NOMO-1 (cell line): ENCODE measurements at regions not wholly inside any gene's neighbourhood (a gene's known extent, or its start where the extent isn't known, plus 50 kb on each side); places are given as distances from the start of the nearest gene placed in this dataset.
"Not testable (repeated sequence)": the region's sequence is repeated elsewhere in the genome, so short reads cannot be mapped to it uniquely, and the experiment has no call there.

ENCODE experiments used
- DNase-seq, 2 experiments: peaks; one replicate each; lab custom pipeline; 2025; ENCODE audit not compliant: unreplicated experiment in 2 of 2; lab: John Stamatoyannopoulos, UW

DNA sequence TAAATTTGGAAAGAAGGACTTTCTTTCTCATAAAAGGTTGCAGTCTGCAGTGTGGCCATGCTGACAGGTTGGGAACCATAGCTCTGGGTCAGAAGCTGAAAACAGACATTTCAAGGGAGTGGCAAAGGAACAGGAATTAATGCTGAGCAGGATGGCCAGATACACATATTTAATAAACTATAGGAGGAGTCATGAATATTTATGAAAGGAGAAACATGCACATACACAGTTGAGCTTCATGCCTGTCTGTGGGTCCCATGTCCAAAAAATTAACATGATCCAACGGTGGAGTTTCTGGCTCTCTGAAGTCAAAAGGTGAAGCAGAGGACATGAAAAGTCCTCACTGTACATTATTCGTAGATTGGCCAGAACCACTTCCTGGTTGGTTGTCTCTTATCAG is 2556.0 kb downstream of the PCDH9 start:
- DNase-seq = no peak

DNA sequence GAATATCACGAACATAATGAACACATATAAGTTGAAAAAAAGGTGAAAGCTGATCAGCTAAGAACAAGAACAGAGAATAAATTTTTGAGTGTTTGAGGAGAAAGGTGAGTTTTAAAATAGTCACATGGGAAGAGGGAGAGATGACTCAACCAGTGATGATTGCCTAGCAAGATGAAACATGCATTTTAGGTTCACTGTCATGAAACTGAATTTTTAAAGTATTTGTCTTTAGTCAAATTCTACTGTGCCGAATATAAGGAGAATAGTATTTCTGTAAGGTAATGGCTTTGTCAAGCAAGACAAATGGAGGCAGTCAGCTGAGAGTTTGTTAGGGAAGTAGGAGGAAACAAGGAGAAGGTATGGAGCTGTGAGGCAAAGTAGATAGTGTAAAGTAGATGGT is 2557.4 kb downstream of the PCDH9 start:
- DNase-seq = no peak

GRCh38 chr13:64662887-64663593 is 2567.1 kb downstream of the PCDH9 start:
- no peak for DNase-seq

- no peak for DNase-seq
These were observed 2581.8 kb downstream of the PCDH9 start for GRCh38 chr13:64648293-64648692.

- DNase-seq = no peak
These were observed 2587.1 kb downstream of the PCDH9 start for GRCh38 chr13:64643066-64643465.

DNA sequence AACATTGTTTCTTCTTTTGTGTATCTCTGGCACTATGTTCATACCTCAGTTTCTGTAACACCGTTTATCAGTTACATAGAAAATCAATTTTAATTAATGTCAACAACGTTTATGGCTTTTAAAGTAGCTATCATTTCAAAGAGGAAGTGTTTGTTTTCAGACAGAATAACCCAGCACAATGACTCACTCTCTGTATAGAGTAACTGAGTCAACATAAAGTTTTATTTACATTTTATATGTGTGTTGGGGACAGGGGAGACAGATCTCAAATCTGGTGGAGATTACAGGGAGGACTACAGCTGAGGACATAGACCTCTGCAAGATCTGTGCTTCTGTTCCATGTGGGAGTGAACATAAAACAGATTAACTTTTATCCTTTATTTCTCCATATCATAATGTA is 2590.1 kb downstream of the PCDH9 start:
- DNase-seq = no peak

DNA sequence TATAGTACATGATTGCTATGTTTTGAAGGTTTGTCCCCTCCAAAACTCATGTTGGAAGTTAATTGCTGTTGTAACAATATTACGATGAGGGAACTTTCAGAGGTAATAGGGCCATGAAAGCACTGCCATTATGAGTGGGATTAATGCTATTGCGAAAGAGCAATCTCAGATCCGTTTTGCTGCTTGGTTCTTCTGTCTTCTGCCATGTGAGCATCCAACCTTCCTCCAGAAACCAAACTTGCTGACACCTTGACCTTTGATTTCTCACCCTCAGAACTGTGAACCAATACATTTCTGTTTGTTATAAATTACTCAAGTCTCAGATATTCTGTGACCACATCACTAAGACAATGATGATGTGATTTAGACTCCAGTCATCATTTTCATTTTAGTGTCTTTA is 2590.9 kb downstream of the PCDH9 start:
- no peak for DNase-seq

GRCh38 chr13:64633948-64634347 is 2596.2 kb downstream of the PCDH9 start:
- no peak for DNase-seq

DNA sequence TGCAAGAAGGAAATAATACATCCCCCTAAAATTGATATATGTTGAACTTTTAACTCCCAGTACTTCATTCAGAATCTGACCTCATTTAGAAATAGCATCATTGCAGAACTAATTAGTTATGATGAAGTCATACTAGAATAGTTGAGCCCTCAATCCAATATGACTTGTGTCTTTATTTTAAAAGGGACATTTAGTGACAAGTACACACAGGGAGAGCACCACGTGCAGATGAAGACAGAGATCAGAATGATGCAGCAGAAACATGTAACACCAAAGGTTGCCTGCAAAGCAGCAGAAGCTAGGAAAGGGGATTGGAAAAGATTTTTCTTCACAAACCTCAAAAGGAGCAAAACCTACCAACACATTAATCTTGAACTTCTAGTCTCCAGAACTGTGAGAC is 2602.5 kb downstream of the PCDH9 start:
- no peak for DNase-seq

- no peak for DNase-seq
These were observed 2604.0 kb downstream of the PCDH9 start for GRCh38 chr13:64626105-64626504.

DNA sequence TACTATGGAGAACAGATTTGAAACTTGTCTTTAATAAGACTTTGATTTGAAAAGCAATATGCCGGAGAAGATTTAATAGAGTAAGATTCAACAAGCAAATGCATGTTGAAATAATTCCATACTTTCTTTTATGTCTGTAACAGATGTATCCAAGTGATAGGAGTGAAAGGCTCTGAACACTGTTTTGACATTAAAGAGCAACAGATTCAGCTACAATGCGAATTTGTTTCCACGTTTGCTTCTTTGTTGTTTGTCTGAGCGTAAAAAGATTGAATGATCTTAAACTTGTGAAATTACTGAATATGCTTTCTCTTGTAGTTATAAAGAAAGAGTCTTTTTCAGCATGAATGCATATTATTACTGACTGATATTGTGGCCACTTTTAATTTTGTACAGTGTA is 2612.9 kb downstream of the PCDH9 start:
- no peak for DNase-seq

- no peak for DNase-seq
These were observed 2638.2 kb downstream of the PCDH9 start for GRCh38 chr13:64591971-64592370.

DNA sequence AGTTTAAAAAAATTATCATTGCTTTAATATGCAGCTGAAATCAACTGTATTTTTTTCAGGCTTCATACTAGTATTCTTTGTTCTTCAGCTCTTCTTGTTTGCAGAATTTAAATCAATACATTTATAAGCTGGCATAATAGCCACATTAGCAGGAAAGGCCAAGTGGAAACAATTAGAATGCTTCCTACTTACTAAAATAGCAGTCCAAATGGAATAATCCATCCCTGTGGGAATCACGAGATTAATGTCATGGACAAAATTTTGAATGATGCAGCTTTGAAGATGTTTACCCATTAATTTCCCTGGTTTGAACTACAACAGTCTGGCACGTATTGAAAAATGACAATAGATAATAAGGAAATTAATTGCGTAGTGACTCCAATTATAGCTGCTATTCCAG is 2650.8 kb downstream of the PCDH9 start:
- no peak for DNase-seq

DNA sequence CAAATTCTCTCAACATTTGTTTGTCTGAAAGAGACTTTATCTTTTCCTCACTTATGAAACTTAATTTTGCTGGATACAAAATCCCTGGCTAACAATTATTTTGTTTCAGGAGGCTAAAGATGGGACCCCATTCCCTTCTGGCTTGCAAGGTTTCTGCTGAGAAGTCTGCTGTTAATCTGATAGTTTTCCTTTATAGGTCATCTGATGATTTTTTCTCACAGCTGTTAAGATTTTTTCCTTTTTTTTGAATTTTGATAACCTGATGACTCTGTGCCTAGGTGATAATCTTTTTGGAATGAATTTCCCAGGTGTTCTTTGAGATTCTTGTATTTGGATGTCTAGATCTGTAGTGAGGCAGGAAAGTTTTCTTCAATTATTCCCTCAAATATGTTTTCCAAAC is 2661.4 kb downstream of the PCDH9 start:
- no peak for DNase-seq

DNA sequence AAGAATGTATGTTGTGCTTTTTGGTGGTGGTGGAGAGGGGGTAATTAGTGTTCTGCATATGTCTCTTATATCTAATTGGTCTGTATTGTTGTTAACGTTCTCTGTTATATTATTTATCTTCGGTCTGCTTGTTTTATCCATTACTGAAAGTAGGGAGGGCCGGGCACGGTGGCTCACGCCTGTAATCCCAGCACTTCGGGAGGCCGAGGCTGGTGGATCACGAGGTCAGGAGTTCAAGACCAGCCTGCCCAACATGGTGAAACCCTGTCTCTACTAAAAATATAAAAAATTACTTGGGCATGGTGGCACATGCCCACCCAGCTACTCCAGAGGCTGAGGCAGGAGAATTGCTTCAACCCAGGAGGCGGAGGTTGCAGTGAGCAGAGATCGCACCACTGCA is 2672.1 kb downstream of the PCDH9 start:
- DNase-seq = not testable (repeated sequence)

GRCh38 chr13:64556376-64556775 is 2673.8 kb downstream of the PCDH9 start:
- DNase-seq = no peak

GRCh38 chr13:64553411-64554129 is 2676.6 kb downstream of the PCDH9 start:
- DNase-seq = peak in 1 of 2 experiments; percentile 4

DNA sequence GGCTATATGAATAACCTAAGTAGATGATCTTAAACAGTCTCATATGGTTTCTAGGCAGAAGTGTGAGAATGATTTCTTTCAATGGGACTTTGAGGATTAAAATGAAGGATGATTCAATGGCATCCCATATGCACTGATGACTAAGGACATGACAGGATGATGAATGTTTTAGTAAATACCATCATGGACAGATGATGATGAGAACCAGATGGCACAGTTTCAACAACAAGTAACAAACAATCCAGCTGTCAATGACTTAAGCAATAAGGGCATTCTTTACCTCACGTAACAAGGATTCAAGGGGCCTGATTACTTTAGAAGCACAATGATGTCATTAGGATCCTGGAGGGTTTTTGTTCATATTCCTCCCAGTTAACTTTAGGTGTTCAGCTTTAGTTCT is 2678.4 kb downstream of the PCDH9 start:
- DNase-seq = no peak

- DNase-seq = no peak
These were observed 2683.8 kb downstream of the PCDH9 start for GRCh38 chr13:64546371-64546770.

DNA sequence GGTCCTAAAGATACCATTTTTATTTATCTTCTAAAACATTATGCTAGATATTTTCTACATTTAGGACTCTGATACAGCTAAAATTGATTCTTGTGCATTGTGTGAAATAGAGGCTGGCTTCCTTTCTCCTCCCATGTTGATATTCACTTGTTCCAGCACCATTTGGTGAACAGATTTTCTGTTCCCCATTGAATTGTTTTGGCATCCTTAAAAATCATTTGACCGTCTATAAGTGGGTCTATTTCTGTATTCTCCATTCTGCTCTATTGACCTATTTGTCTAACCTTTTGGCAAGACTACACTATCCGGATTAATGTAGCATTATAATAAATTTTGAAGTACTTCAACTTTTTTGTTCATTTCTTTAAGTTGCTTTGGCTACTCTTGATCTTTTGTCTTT is 2689.2 kb downstream of the PCDH9 start:
- DNase-seq = no peak

GRCh38 chr13:64540468-64540867 is 2689.7 kb downstream of the PCDH9 start:
- DNase-seq = no peak

DNA sequence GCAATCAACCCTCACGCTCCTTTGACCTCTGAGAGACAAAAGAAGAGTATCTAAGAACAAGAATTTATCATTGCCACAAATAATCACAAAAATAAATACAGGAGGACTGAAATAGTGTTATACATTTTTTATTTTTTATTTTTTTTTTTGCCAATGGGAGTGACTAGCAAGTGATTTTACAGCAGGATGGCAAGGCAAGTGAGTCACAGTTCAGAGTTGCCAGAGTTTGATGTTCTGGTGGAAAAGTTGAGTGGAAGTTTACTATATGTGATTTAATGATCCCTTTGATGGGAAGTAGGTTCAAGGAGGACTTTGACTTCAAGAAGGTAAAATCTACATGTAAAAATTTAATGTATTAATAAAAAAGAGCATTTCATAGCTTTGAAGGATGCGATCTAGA is 2691.4 kb downstream of the PCDH9 start:
- no peak for DNase-seq

DNA sequence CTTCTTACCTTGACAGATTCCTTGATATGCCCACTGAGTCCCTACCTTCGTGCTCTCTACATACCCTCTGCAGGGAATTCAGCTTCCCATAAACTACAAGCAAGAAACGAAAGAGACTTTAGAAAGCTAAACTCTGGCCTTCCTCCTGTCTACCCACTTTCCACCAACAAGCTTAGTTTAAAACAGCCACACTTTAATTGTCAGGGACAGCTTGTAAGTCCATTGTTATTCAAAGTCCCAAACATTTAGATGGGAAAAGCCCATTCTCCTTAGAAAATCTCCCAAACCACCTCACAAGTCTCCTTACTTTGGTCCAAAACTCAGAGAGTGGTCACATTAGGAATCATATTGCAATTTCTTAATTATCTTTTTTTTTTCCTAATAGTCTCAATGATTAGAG is 2695.8 kb downstream of the PCDH9 start:
- no peak for DNase-seq
